GM12873 (cell line): ENCODE measurements at regions not wholly inside any gene's neighbourhood (a gene's known extent, or its start where the extent isn't known, plus 50 kb on each side); places are given as distances from the start of the nearest gene placed in this dataset.

Source experiments
- TF ChIP-seq, protein P1 (sequence below): IDR thresholded peaks from 2 replicates; pipeline ENCODE4 v1.5.1; 2012; ENCODE audit warnings: low read depth, mild to moderate bottlenecking, moderate library complexity, low read length, control low read depth; ENCODE audit not compliant: insufficient read depth; ENCODE audit errors: missing control alignments

GRCh38 chr2:221123396-221123795 lies 448.7 kb downstream of the EPHA4 start:
- TF ChIP-seq, protein P1, sequence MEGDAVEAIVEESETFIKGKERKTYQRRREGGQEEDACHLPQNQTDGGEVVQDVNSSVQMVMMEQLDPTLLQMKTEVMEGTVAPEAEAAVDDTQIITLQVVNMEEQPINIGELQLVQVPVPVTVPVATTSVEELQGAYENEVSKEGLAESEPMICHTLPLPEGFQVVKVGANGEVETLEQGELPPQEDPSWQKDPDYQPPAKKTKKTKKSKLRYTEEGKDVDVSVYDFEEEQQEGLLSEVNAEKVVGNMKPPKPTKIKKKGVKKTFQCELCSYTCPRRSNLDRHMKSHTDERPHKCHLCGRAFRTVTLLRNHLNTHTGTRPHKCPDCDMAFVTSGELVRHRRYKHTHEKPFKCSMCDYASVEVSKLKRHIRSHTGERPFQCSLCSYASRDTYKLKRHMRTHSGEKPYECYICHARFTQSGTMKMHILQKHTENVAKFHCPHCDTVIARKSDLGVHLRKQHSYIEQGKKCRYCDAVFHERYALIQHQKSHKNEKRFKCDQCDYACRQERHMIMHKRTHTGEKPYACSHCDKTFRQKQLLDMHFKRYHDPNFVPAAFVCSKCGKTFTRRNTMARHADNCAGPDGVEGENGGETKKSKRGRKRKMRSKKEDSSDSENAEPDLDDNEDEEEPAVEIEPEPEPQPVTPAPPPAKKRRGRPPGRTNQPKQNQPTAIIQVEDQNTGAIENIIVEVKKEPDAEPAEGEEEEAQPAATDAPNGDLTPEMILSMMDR: no peak

DNA sequence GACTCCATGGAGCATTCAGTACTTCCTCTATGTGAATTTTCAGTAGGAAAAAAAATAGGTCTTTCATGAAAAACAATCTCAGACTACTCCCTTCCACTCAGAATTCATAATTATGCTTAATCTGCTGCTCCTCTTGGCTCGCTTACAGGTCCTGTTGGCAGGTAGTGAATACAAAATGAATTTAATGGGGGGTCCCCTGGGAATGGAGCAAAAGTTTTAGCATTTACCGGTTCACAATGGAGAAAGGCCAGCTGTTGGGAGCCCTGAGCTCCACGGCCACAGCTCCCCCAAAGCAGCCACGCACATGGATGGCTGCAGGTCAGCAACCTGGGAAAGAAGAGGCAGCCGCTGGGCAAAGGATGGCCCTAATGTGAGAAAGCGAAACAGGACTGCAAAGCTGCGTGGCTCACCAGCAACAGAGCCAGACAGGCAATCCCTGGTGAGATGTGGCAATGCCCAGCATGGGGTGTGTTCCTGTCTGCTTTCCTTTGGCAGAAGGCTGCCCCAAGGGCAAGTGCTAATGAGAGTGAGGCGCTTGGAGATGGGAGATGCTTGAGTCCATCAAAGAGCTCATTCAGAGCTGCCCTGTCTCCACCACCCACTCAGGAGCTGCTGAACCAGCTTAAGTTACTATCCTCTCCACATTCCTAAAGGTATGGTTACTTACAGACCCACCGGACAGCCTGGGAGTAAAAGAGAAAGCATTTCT lies 447.4 kb downstream of the EPHA4 start:
- TF ChIP-seq, protein P1: no peak

- TF ChIP-seq, protein P1: no peak
Measured at GRCh38 chr2:221125691-221126090, 446.4 kb downstream of the EPHA4 start.

- TF ChIP-seq, protein P1: no peak
Measured at GRCh38 chr2:221129657-221130056, 442.4 kb downstream of the EPHA4 start.

GRCh38 chr2:221130431-221130830 lies 441.7 kb downstream of the EPHA4 start:
- TF ChIP-seq, protein P1: no peak

- TF ChIP-seq, protein P1: no peak
Measured at GRCh38 chr2:221133941-221134340, 438.2 kb downstream of the EPHA4 start.

DNA sequence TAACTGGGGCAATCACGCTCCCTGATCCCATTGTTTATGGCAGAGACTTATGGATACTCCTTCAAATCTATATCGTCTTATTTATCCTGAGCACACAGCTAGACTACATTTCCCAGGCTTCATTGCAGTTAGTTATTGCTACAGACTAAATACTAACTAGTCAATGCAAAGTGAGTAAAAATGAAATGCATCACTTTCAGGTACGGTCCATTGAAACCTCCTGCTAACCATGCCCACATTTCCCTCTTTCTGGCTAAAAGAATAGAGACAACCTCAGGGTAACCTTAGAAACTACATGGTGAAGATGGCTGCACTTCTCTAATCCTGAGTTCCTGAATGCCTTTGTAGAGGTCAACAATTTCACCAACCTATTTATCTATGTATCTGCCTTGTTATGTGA lies 437.4 kb downstream of the EPHA4 start:
- TF ChIP-seq, protein P1: no peak

DNA sequence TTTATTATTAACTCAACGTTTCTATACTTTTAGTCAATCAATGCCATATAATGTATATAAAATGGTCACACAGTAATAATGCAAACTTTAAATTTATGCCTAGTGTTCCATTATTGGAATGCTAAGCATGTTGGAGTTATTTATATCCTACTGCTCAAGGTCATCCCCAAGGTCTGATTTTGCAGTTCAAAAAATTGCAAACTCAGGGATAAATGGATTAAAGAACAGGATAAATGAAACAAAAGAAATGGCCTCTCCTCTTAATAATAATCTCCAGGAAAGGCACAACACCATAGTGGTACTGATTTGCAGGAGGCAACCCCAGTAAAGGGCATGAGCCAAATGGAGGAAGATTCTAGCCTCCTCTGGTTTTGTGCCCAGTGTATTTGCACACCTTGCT lies 436.4 kb downstream of the EPHA4 start:
- TF ChIP-seq, protein P1: no peak
